Breast epithelium (tissue), 3 donors: ENCODE measurements at regions not wholly inside any gene's neighbourhood (a gene's known extent, or its start where the extent isn't known, plus 50 kb on each side); places are given as distances from the start of the nearest gene placed in this dataset.

Experiments
- CTCF ChIP-seq, 3 donors: fragments of 450-650 bp; IDR thresholded peaks; one replicate each; pipeline ENCODE4 v1.5.1; 2016 to 2017; ENCODE audit warnings: antibody characterized with exemption in 3 of 3, mild to moderate bottlenecking in 3 of 3, moderate library complexity in 3 of 3
- POLR2A ChIP-seq: fragments of 450-650 bp; IDR thresholded peaks from one replicate; pipeline ENCODE4 v1.6.1; 2016; ENCODE audit warnings: antibody characterized with exemption, mild to moderate bottlenecking, moderate library complexity

- TF ChIP-seq CTCF (IDR thresholded peaks at IDR 0.05), result no peak
- TF ChIP-seq POLR2A, result no peak
Measured at GRCh38 chr1:193372553-193372952, 186.1 kb upstream of the B3GALT2 start.
